HepG2 (cell line): ENCODE measurements at regions not wholly inside any gene's neighbourhood (a gene's known extent, or its start where the extent isn't known, plus 50 kb on each side); places are given as distances from the start of the nearest gene placed in this dataset.

ENCODE experiments used
- CEBPG ChIP-seq: IDR thresholded peaks from 2 replicates; pipeline ENCODE4 v1.6.1; 2016
- DBP ChIP-seq: sonication (generic); formaldehyde crosslinking; IDR thresholded peaks from 2 replicates; pipeline ENCODE4 v1.4.0; 2020; ENCODE audit warnings: missing genetic modification reagents; ENCODE audit errors: not compliant biosample characterization
- DNMT3B ChIP-seq: conservative IDR thresholded peaks from 2 replicates; pipeline ENCODE4 v1.6.1; 2016; ENCODE audit warnings: missing biosample characterization, control low read depth
- DR1 ChIP-seq: sonication (generic); formaldehyde crosslinking; IDR thresholded peaks from 2 replicates; pipeline ENCODE4 v1.8.0; 2021; ENCODE audit warnings: mild to moderate bottlenecking, missing genetic modification reagents, inconsistent platforms
- ESRRA ChIP-seq: sonication (generic); formaldehyde crosslinking; IDR thresholded peaks from 2 replicates; pipeline ENCODE4 v1.5.1; 2020; ENCODE audit warnings: mild to moderate bottlenecking, low read depth, missing genetic modification reagents
- GPBP1L1 ChIP-seq: sonication (generic); formaldehyde crosslinking; IDR thresholded peaks from 2 replicates; pipeline ENCODE4 v1.5.0; 2020; ENCODE audit warnings: mild to moderate bottlenecking, missing genetic modification reagents
- HIVEP1 ChIP-seq: sonication (generic); formaldehyde crosslinking; IDR thresholded peaks from 2 replicates; pipeline ENCODE4 v1.4.0; 2020; ENCODE audit warnings: mild to moderate bottlenecking, missing genetic modification reagents
- KDM2A ChIP-seq: sonication (generic); formaldehyde crosslinking; IDR thresholded peaks from 2 replicates; pipeline ENCODE4 v1.4.0; 2020; ENCODE audit warnings: low read depth, missing genetic modification reagents, borderline replicate concordance
- KLF6 ChIP-seq: IDR thresholded peaks from 2 replicates; pipeline ENCODE4 v1.8.0; 2016; ENCODE audit warnings: missing biosample characterization, missing genetic modification reagents
- KLF9 ChIP-seq: IDR thresholded peaks from 2 replicates; pipeline ENCODE4 v1.6.1; 2016; ENCODE audit warnings: low read depth
- MAFG ChIP-seq: sonication (generic); formaldehyde crosslinking; IDR thresholded peaks from 2 replicates; pipeline ENCODE4 v1.5.1; 2020; ENCODE audit warnings: mild to moderate bottlenecking, missing genetic modification reagents
- NFATC3 ChIP-seq: sonication (generic); formaldehyde crosslinking; IDR thresholded peaks from 2 replicates; pipeline ENCODE4 v1.5.1; 2020; ENCODE audit warnings: mild to moderate bottlenecking, missing genetic modification reagents
- NFE2L1 ChIP-seq: sonication (generic); formaldehyde crosslinking; IDR thresholded peaks from 2 replicates; pipeline ENCODE4 v1.4.0; 2020; ENCODE audit warnings: missing genetic modification reagents, mild to moderate bottlenecking, borderline replicate concordance
- RCOR2 ChIP-seq: IDR thresholded peaks from 2 replicates; pipeline ENCODE4 v1.6.1; 2016; ENCODE audit warnings: missing biosample characterization, missing genetic modification reagents
- SOX6 ChIP-seq, 2 experiments: fragments of 450-650 bp in 1 of 2; sonication (generic) in 1 of 2; formaldehyde crosslinking in 1 of 2; IDR thresholded peaks; 2 replicates each; pipeline versions ENCODE4 v1.4.0 to v1.6.1; 2017 to 2020; ENCODE audit warnings: antibody characterized with exemption in 1 of 2, mild to moderate bottlenecking in 1 of 2, missing genetic modification reagents in 1 of 2
- TEF ChIP-seq: sonication (generic); formaldehyde crosslinking; IDR thresholded peaks from 2 replicates; pipeline ENCODE4 v1.5.0; 2020; ENCODE audit warnings: missing genetic modification reagents
- YEATS4 ChIP-seq: sonication (generic); formaldehyde crosslinking; IDR thresholded peaks from 2 replicates; pipeline ENCODE4 v1.4.0; 2020; ENCODE audit warnings: missing genetic modification reagents, borderline replicate concordance
- ZNF20 ChIP-seq: sonication (generic); formaldehyde crosslinking; IDR thresholded peaks from 2 replicates; pipeline ENCODE4 v1.4.0; 2020; ENCODE audit warnings: mild to moderate bottlenecking, moderate library complexity, missing genetic modification reagents
- ZNF24 ChIP-seq: fragments of 450-650 bp; IDR thresholded peaks from 2 replicates; pipeline ENCODE4 v1.6.1; 2017; ENCODE audit warnings: antibody characterized with exemption, mild to moderate bottlenecking
- ZNF280B ChIP-seq: sonication (generic); formaldehyde crosslinking; IDR thresholded peaks from 2 replicates; pipeline ENCODE4 v1.5.0; 2020; ENCODE audit warnings: missing genetic modification reagents, mild to moderate bottlenecking, borderline replicate concordance
- ZNF710 ChIP-seq: sonication (generic); formaldehyde crosslinking; IDR thresholded peaks from 2 replicates; pipeline ENCODE4 v1.5.0; 2020; ENCODE audit warnings: mild to moderate bottlenecking, missing genetic modification reagents, borderline replicate concordance
- ZUFSP ChIP-seq: sonication (generic); formaldehyde crosslinking; IDR thresholded peaks from 2 replicates; pipeline ENCODE4 v1.9.0; 2021; ENCODE audit warnings: missing genetic modification reagents, mild to moderate bottlenecking, borderline replicate concordance

GRCh38 chr15:62758126-62758951 is 284.2 kb upstream of the TPM1 start (continued):
- TF ChIP-seq SOX6 (IDR thresholded peaks at IDR 0.05) (no peak), SOX6 (CRISPR knock-in tag; IDR thresholded peaks at IDR 0.05) (peak; percentile 44; the same call in 1 of the 2 replicates), KLF9 (CRISPR knock-in tag) (no peak), GPBP1L1 (no peak), KDM2A (CRISPR knock-in tag) (no peak), RCOR2 (CRISPR knock-in tag) (no peak), HIVEP1 (CRISPR knock-in tag) (no peak), KLF6 (CRISPR knock-in tag) (no peak), NFE2L1 (no peak), DNMT3B (CRISPR knock-in tag) (no peak), ZNF24 (no peak), ZUFSP (CRISPR knock-in tag) (no peak), NFATC3 (no peak), TEF (peak; percentile 81), ZNF280B (no peak), CEBPG (CRISPR knock-in tag) (peak; percentile 73; the same call in 1 of the 2 replicates), DBP (no peak), MAFG (CRISPR knock-in tag) (no peak), ESRRA (CRISPR knock-in tag) (peak; percentile 54; the same call in 1 of the 2 replicates), DR1 (CRISPR knock-in tag) (no peak), YEATS4 (CRISPR knock-in tag) (0 out of 2 replicates have a peak, but pooled peaks have one; percentile 24), ZNF710 (CRISPR knock-in tag) (no peak), ZNF20 (CRISPR knock-in tag) (no peak)
